ENCODE measurements at regions not wholly inside any gene's neighbourhood (a gene's known extent, or its start where the extent isn't known, plus 50 kb on each side); places are given as distances from the start of the nearest gene placed in this dataset.

- no peaks in the 10 kb centered on the region for H3K36me3 ChIP-seq (ENCODE audit: control insufficient read depth in 1 of 2, insufficient read depth in 2 of 2, low read length in 2 of 2)
- H3K27ac ChIP-seq (ENCODE audit: low read depth, low read length) = no peak overlapping the region
- no peaks in the 10 kb centered on the region for H3K9me3 ChIP-seq (ENCODE audit: control insufficient read depth in 1 of 2, low read length in 2 of 2)
- H3K9ac ChIP-seq (ENCODE audit: low read depth in 1 of 2, low read length in 2 of 2) = no peak overlapping the region
- peaks cover 38 to 41% of the 10 kb centered on the region in 2 donors for H3K4me1 ChIP-seq (ENCODE audit: control insufficient read depth in 1 of 2, insufficient read depth in 2 of 2, low read length in 2 of 2)
- H3K27me3 ChIP-seq (ENCODE audit: control insufficient read depth in 1 of 2, insufficient read depth in 2 of 2, low read length in 2 of 2) = no peaks in the 10 kb centered on the region
- H3K4me3 ChIP-seq (ENCODE audit: low read depth in 1 of 2, low read length in 2 of 2) = no peak overlapping the region
Measured at GRCh38 chr4:186939226-186939625, 215.6 kb upstream of the FAT1 start.

DNA sequence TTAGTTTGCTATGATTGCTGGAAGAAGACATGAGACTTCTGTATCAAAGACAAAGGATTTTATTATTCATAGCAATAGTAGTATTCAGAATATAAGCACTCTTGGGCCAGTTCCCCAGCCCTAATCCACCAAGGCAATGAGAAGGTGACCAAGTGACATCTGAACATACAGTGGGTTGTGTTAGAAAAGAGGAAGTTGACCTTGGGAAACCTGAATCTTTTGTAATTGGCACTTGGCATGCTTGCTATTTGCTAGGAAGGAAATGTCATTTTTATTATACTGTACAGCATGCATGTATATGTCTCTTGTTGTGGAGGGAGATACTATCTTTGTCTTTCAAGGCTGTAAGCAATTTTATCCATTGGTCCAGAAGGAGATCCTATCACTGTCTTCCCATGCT lies 216.1 kb upstream of the FAT1 start:
- H3K36me3 ChIP-seq (ENCODE audit: control insufficient read depth in 1 of 2, insufficient read depth in 2 of 2, low read length in 2 of 2) = no peaks in the 10 kb centered on the region
- no peak overlapping the region for H3K4me3 ChIP-seq (ENCODE audit: low read depth in 1 of 2, low read length in 2 of 2)
- H3K9ac ChIP-seq (ENCODE audit: low read depth in 1 of 2, low read length in 2 of 2) = no peak overlapping the region
- H3K27ac ChIP-seq (ENCODE audit: low read depth, low read length) = no peak overlapping the region
- H3K27me3 ChIP-seq (ENCODE audit: control insufficient read depth in 1 of 2, insufficient read depth in 2 of 2, low read length in 2 of 2) = no peaks in the 10 kb centered on the region
- H3K4me1 ChIP-seq (ENCODE audit: control insufficient read depth in 1 of 2, insufficient read depth in 2 of 2, low read length in 2 of 2) = peaks cover 35 to 36% of the 10 kb centered on the region in 2 donors
- no peaks in the 10 kb centered on the region for H3K9me3 ChIP-seq (ENCODE audit: control insufficient read depth in 1 of 2, low read length in 2 of 2)

GRCh38 chr4:186940476-186940875 lies 216.8 kb upstream of the FAT1 start:
- Histone ChIP-seq H3K36me3 (ENCODE audit: control insufficient read depth in 1 of 2, insufficient read depth in 2 of 2, low read length in 2 of 2) (no peaks in the 10 kb centered on the region), H3K9me3 (ENCODE audit: control insufficient read depth in 1 of 2, low read length in 2 of 2) (no peaks in the 10 kb centered on the region), H3K27me3 (ENCODE audit: control insufficient read depth in 1 of 2, insufficient read depth in 2 of 2, low read length in 2 of 2) (no peaks in the 10 kb centered on the region)

DNA sequence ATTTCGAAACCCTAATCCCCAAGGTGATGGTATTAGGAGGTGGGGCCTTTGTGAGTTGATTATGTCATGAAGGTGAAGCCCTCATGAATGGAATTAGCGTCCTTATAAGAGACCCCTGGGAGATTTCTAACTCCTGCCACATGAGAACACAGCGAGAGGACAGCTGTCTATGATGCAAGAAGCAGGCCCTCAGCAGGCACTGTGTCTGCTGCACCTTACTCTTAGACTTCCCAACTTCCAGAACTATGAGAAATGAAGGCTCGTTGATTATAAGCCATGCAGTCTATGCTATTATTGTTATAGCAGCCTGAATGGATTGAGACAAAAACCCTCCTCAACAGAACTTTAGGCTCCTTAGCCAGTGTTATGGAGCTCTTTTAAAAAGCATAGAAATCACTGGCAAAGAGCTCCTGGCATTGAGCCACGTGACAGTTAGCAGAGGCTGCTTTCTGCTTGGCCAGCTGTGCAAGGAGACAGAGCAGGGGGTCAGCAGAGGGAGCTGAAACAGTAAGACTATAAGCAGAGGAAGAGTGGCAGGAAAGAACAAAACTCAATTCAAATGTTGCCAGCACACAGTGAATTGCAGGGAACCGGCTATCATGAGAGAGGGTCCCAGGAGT lies 219.2 kb upstream of the FAT1 start:
- no peak overlapping the region for H3K27ac ChIP-seq (ENCODE audit: low read depth, low read length)

More at GRCh38 chr4:186940476-186940875, 216.8 kb upstream of the FAT1 start:
- Histone ChIP-seq H3K4me3 (ENCODE audit: low read depth in 1 of 2, low read length in 2 of 2) (no peak overlapping the region), H3K9ac (ENCODE audit: low read depth in 1 of 2, low read length in 2 of 2) (no peak overlapping the region), H3K4me1 (ENCODE audit: control insufficient read depth in 1 of 2, insufficient read depth in 2 of 2, low read length in 2 of 2) (peaks cover 28 to 29% of the 10 kb centered on the region in 2 donors), H3K27ac (ENCODE audit: low read depth, low read length) (no peak overlapping the region)

GRCh38 chr4:186943411-186943810 lies 219.8 kb upstream of the FAT1 start:
- Histone ChIP-seq H3K27me3 (ENCODE audit: control insufficient read depth in 1 of 2, insufficient read depth in 2 of 2, low read length in 2 of 2) (no peaks in the 10 kb centered on the region), H3K27ac (ENCODE audit: low read depth, low read length) (no peak overlapping the region), H3K9me3 (ENCODE audit: control insufficient read depth in 1 of 2, low read length in 2 of 2) (no peaks in the 10 kb centered on the region), H3K4me1 (ENCODE audit: control insufficient read depth in 1 of 2, insufficient read depth in 2 of 2, low read length in 2 of 2) (peaks cover 26 to 34% of the 10 kb centered on the region in 2 donors), H3K36me3 (ENCODE audit: control insufficient read depth in 1 of 2, insufficient read depth in 2 of 2, low read length in 2 of 2) (no peaks in the 10 kb centered on the region), H3K4me3 (ENCODE audit: low read depth in 1 of 2, low read length in 2 of 2) (no peak overlapping the region), H3K9ac (ENCODE audit: low read depth in 1 of 2, low read length in 2 of 2) (peak overlapping the region in 1 of 2 donors; percentile 44)

More for the DNA sequence above, 219.2 kb upstream of the FAT1 start:
- no peaks in the 10 kb centered on the region for H3K27me3 ChIP-seq (ENCODE audit: control insufficient read depth in 1 of 2, insufficient read depth in 2 of 2, low read length in 2 of 2)
- no peak overlapping the region for H3K4me3 ChIP-seq (ENCODE audit: low read depth in 1 of 2, low read length in 2 of 2)
- H3K4me1 ChIP-seq (ENCODE audit: control insufficient read depth in 1 of 2, insufficient read depth in 2 of 2, low read length in 2 of 2) = peaks cover 26 to 34% of the 10 kb centered on the region in 2 donors
- no peaks in the 10 kb centered on the region for H3K36me3 ChIP-seq (ENCODE audit: control insufficient read depth in 1 of 2, insufficient read depth in 2 of 2, low read length in 2 of 2)
- peak overlapping the region in 1 of 2 donors; percentile 44 for H3K9ac ChIP-seq (ENCODE audit: low read depth in 1 of 2, low read length in 2 of 2)
- no peaks in the 10 kb centered on the region for H3K9me3 ChIP-seq (ENCODE audit: control insufficient read depth in 1 of 2, low read length in 2 of 2)

DNA sequence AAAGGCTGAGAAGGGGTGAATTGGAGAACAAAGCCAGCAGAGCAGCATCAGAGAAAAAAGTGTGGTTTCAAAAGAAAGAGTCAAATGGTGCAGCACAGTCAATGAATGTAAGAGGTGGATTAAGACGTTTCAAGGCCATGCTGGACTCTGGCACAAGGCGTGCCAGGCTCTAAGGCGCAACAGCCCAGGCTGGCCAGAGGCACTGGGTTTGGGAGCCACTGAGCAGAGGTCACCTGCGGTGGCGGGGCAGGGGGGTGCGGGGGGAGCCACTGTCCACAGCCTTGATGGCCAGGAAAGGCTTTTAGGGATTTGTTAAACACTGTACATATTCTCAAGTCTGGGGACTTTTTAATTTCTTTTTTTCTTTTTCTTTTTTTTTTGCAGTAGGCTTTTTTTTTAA lies 222.5 kb upstream of the FAT1 start:
- no peak overlapping the region for H3K9ac ChIP-seq (ENCODE audit: low read depth in 1 of 2, low read length in 2 of 2)
- H3K4me3 ChIP-seq (ENCODE audit: low read depth in 1 of 2, low read length in 2 of 2) = no peak overlapping the region
- no peaks in the 10 kb centered on the region for H3K9me3 ChIP-seq (ENCODE audit: control insufficient read depth in 1 of 2, low read length in 2 of 2)
- no peaks in the 10 kb centered on the region for H3K27me3 ChIP-seq (ENCODE audit: control insufficient read depth in 1 of 2, insufficient read depth in 2 of 2, low read length in 2 of 2)
- H3K36me3 ChIP-seq (ENCODE audit: control insufficient read depth in 1 of 2, insufficient read depth in 2 of 2, low read length in 2 of 2) = no peaks in the 10 kb centered on the region
- peaks cover 26 to 34% of the 10 kb centered on the region in 2 donors for H3K4me1 ChIP-seq (ENCODE audit: control insufficient read depth in 1 of 2, insufficient read depth in 2 of 2, low read length in 2 of 2)
- no peak overlapping the region for H3K27ac ChIP-seq (ENCODE audit: low read depth, low read length)

- Histone ChIP-seq H3K4me3 (ENCODE audit: low read depth in 1 of 2, low read length in 2 of 2) (no peak overlapping the region), H3K9me3 (ENCODE audit: control insufficient read depth in 1 of 2, low read length in 2 of 2) (no peaks in the 10 kb centered on the region), H3K9ac (ENCODE audit: low read depth in 1 of 2, low read length in 2 of 2) (no peak overlapping the region), H3K27ac (ENCODE audit: low read depth, low read length) (no peak overlapping the region), H3K27me3 (ENCODE audit: control insufficient read depth in 1 of 2, insufficient read depth in 2 of 2, low read length in 2 of 2) (no peaks in the 10 kb centered on the region), H3K36me3 (ENCODE audit: control insufficient read depth in 1 of 2, insufficient read depth in 2 of 2, low read length in 2 of 2) (no peaks in the 10 kb centered on the region), H3K4me1 (ENCODE audit: control insufficient read depth in 1 of 2, insufficient read depth in 2 of 2, low read length in 2 of 2) (peaks cover 26 to 34% of the 10 kb centered on the region in 2 donors)
Measured at GRCh38 chr4:186946682-186947294, 223.1 kb upstream of the FAT1 start.

DNA sequence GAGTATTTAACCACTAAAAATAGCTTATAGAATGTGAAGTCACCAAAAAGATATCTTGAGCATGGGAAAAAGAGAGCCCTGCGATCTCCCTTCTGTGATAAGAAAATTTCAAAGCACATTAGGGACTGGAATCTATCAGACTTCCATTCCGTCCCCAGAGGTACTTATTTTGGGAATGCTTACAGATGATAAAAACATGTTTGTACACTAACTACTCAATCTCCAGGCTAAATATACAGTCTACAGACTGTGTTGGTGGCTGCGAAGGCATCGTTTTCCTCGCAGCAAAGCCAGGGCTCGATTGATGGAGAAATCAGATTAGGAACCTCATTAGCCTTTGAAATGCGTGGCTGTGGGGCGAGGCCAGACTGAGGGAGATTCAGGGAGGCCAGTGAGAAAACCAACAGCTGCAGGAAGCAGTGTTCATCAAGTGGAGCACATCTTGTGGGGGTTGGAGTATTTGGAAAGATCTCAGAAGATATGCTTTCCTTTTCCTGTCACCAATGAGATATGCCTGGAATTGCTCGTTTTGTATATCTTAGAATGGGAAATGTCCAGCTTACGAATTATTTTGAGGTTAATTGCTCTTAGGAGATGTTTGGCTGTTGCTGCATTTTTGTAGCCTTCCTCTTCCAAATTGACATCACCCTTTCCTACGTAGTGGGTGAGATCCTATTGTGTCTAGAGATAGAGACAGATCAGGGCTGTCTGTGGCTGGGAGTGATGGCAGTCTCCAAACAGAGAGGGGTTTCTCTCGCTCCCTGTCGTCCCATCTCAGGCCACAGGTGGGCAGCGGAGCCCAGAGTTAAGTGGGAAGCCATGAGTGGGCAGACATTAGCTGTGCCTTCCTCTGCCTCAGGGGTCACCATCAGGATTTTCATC lies 224.9 kb upstream of the FAT1 start:
- no peaks in the 10 kb centered on the region for H3K27me3 ChIP-seq (ENCODE audit: control insufficient read depth in 1 of 2, insufficient read depth in 2 of 2, low read length in 2 of 2)
- H3K9ac ChIP-seq (ENCODE audit: low read depth in 1 of 2, low read length in 2 of 2) = no peak overlapping the region
- H3K4me1 ChIP-seq (ENCODE audit: control insufficient read depth in 1 of 2, insufficient read depth in 2 of 2, low read length in 2 of 2) = peaks cover 14 to 22% of the 10 kb centered on the region in 2 donors
- no peak overlapping the region for H3K4me3 ChIP-seq (ENCODE audit: low read depth in 1 of 2, low read length in 2 of 2)
- H3K9me3 ChIP-seq (ENCODE audit: control insufficient read depth in 1 of 2, low read length in 2 of 2) = no peaks in the 10 kb centered on the region
- H3K27ac ChIP-seq (ENCODE audit: low read depth, low read length) = no peak overlapping the region
- H3K36me3 ChIP-seq (ENCODE audit: control insufficient read depth in 1 of 2, insufficient read depth in 2 of 2, low read length in 2 of 2) = no peaks in the 10 kb centered on the region

DNA sequence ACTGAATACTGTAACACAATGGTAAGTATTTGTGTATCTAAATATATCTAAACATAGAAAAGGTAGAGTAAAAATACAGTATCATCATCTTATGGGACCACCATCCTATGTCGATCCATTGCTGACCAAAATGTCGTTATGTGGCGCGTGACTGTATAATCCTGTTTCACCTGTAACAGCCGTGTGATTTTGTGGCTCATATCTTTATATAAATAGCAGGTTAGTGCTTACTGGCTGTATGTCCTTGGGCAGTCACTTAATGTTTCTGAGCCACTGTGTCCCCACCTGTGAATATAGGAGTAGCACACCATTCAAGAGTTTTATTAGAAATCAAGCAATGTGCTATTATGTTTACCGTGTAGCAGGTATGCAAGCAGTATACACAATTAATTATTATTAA lies 226.2 kb upstream of the FAT1 start:
- H3K27ac ChIP-seq (ENCODE audit: low read depth, low read length) = no peak overlapping the region
- H3K9ac ChIP-seq (ENCODE audit: low read depth in 1 of 2, low read length in 2 of 2) = no peak overlapping the region
- no peak overlapping the region for H3K4me3 ChIP-seq (ENCODE audit: low read depth in 1 of 2, low read length in 2 of 2)
- H3K9me3 ChIP-seq (ENCODE audit: control insufficient read depth in 1 of 2, low read length in 2 of 2) = no peaks in the 10 kb centered on the region
- no peaks in the 10 kb centered on the region for H3K36me3 ChIP-seq (ENCODE audit: control insufficient read depth in 1 of 2, insufficient read depth in 2 of 2, low read length in 2 of 2)
- H3K4me1 ChIP-seq (ENCODE audit: control insufficient read depth in 1 of 2, insufficient read depth in 2 of 2, low read length in 2 of 2) = peaks cover 8 to 15% of the 10 kb centered on the region in 2 donors
- H3K27me3 ChIP-seq (ENCODE audit: control insufficient read depth in 1 of 2, insufficient read depth in 2 of 2, low read length in 2 of 2) = no peaks in the 10 kb centered on the region

- Histone ChIP-seq H3K4me3 (ENCODE audit: low read depth in 1 of 2, low read length in 2 of 2) (no peak overlapping the region), H3K27me3 (ENCODE audit: control insufficient read depth in 1 of 2, insufficient read depth in 2 of 2, low read length in 2 of 2) (no peaks in the 10 kb centered on the region), H3K36me3 (ENCODE audit: control insufficient read depth in 1 of 2, insufficient read depth in 2 of 2, low read length in 2 of 2) (no peaks in the 10 kb centered on the region), H3K4me1 (ENCODE audit: control insufficient read depth in 1 of 2, insufficient read depth in 2 of 2, low read length in 2 of 2) (no peaks in the 10 kb centered on the region), H3K9ac (ENCODE audit: low read depth in 1 of 2, low read length in 2 of 2) (no peak overlapping the region), H3K9me3 (ENCODE audit: control insufficient read depth in 1 of 2, low read length in 2 of 2) (no peaks in the 10 kb centered on the region), H3K27ac (ENCODE audit: low read depth, low read length) (no peak overlapping the region)
Measured at GRCh38 chr4:186952709-186953108, 229.1 kb upstream of the FAT1 start.

Measured in duodenal mucosa (tissue), 2 donors.